ENCODE measurements at regions not wholly inside any gene's neighbourhood (a gene's known extent, or its start where the extent isn't known, plus 50 kb on each side); places are given as distances from the start of the nearest gene placed in this dataset.

DNA sequence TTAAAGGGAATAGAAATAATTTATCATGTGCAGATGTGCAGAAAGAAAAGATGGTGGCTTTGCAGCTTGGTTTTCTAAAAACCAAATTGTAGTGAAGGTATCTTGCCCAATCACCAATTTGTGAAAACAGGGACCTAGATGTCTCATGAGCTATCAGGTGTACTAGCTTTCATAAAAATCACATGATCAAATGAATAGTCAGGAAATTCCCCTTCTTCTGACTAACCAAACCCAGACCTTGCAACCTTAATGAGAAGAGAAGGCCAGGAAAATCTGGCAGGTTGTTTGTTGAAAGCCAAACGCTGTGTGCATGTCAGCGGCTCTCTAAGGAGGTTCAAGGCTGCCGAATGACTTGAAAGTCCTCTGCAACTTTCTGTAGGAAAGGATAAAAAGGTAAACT, 304.4 kb upstream of the NRP1 start:
- TF ChIP-seq NFIC (IDR thresholded peaks at IDR 0.05) (no peak), TEAD4 (IDR thresholded peaks at IDR 0.05) (no peak), RAD21 (IDR thresholded peaks at IDR 0.05; ENCODE audit: low read depth) (no peak), EP300 (IDR thresholded peaks at IDR 0.05; ENCODE audit: borderline replicate concordance) (no peak)
